ENCODE measurements at regions not wholly inside any gene's neighbourhood (a gene's known extent, or its start where the extent isn't known, plus 50 kb on each side); places are given as distances from the start of the nearest gene placed in this dataset.

DNA sequence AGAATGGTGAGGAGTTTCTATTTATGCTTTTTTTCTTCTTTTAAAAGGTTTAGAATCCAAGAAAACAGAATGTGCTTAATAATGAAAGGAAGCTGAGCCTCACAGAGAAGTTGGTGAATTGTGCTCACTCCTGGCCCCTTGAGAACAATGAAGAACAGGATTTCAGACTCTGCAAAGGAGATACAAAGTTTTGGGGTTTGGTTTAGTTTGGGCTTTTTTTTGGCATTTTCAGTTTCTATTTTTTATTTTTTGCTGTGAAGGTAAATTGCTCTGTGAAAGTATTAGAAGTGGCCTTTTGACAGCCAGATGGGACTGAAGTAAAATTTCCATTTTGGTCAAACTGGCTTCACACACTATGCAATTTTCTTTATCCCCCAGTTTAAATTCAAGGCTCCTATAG lies 247.3 kb upstream of the GYPC start:
- TF ChIP-seq CTCF (IDR thresholded peaks at IDR 0.05): no peak
- intact Hi-C loops (cut with DNase I): no loop called here
- Histone ChIP-seq H3K27me3 (ENCODE audit: low read depth) (no peaks in the 10 kb centered on the region), H3K4me3 (no peak overlapping the region), H3K36me3 (no peaks in the 10 kb centered on the region), H3K9me3 (no peaks in the 10 kb centered on the region), H3K4me1 (no peaks in the 10 kb centered on the region), H3K27ac (no peak overlapping the region)
- ATAC-seq (no peak), DNase-seq (no peak)

DNA sequence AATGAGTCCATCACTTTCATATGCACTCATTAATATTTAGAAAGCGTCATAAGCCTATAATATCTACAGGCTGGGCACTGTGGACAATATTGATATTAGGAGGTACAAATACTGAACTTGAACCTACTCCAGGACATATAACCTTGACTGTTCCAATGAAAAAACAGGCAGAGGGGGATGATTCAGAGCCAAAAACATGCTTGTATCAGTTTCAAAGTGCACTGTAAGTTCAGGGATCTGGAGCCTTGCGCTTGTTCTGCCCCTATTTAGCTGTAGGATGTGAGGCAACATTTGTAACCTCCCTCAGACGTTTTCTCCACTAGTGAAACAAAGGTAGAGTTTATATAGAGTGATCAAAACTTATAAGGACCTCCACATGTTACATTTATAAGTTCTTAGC lies 246.1 kb upstream of the GYPC start:
- DNase-seq (no peak), ATAC-seq (no peak)
- intact Hi-C loops (cut with DNase I): no loop called here
- H3K9me3 ChIP-seq: no peaks in the 10 kb centered on the region
- H3K36me3 ChIP-seq: no peaks in the 10 kb centered on the region
- no peak overlapping the region for H3K27ac ChIP-seq
- H3K4me1 ChIP-seq: no peaks in the 10 kb centered on the region
- H3K27me3 ChIP-seq (ENCODE audit: low read depth): no peaks in the 10 kb centered on the region
- no peak for TF ChIP-seq CTCF (IDR thresholded peaks at IDR 0.05)
- H3K4me3 ChIP-seq: no peak overlapping the region

GRCh38 chr2:126413079-126413478 lies 242.9 kb upstream of the GYPC start:
- TF ChIP-seq CTCF (IDR thresholded peaks at IDR 0.05): no peak
- ATAC-seq: no peak

GRCh38 chr2:126419403-126419802 lies 236.6 kb upstream of the GYPC start:
- intact Hi-C loops (cut with DNase I): no loop called here
- H3K36me3 ChIP-seq: no peaks in the 10 kb centered on the region
- TF ChIP-seq CTCF (IDR thresholded peaks at IDR 0.05): no peak
- DNase-seq (no peak), ATAC-seq (no peak)
- no peak overlapping the region for H3K27ac ChIP-seq
- H3K4me3 ChIP-seq: no peak overlapping the region
- no peaks in the 10 kb centered on the region for H3K4me1 ChIP-seq
- peaks cover 19% of the 10 kb centered on the region for H3K9me3 ChIP-seq
- H3K27me3 ChIP-seq (ENCODE audit: low read depth): no peaks in the 10 kb centered on the region

More at GRCh38 chr2:126413079-126413478, 242.9 kb upstream of the GYPC start:
- H3K4me3 ChIP-seq: no peak overlapping the region
- H3K27me3 ChIP-seq (ENCODE audit: low read depth): no peaks in the 10 kb centered on the region
- DNase-seq: no peak
- no peak overlapping the region for H3K27ac ChIP-seq
- H3K9me3 ChIP-seq: peaks cover under 1% of the 10 kb centered on the region
- no peaks in the 10 kb centered on the region for H3K4me1 ChIP-seq
- H3K36me3 ChIP-seq: no peaks in the 10 kb centered on the region
- intact Hi-C loops (cut with DNase I): no loop called here

- Histone ChIP-seq H3K27ac (no peak overlapping the region), H3K27me3 (ENCODE audit: low read depth) (no peaks in the 10 kb centered on the region), H3K36me3 (no peaks in the 10 kb centered on the region), H3K4me1 (no peaks in the 10 kb centered on the region), H3K9me3 (no peaks in the 10 kb centered on the region), H3K4me3 (no peak overlapping the region)
- intact Hi-C loops (cut with DNase I): no loop called here
- DNase-seq: no peak
- no peak for TF ChIP-seq CTCF (IDR thresholded peaks at IDR 0.05)
- ATAC-seq: no peak
These were observed 230.0 kb upstream of the GYPC start for GRCh38 chr2:126425943-126426342.

- no peak overlapping the region for H3K4me3 ChIP-seq
- H3K27me3 ChIP-seq (ENCODE audit: low read depth): no peaks in the 10 kb centered on the region
- H3K4me1 ChIP-seq: no peaks in the 10 kb centered on the region
- H3K9me3 ChIP-seq: no peaks in the 10 kb centered on the region
- H3K36me3 ChIP-seq: no peaks in the 10 kb centered on the region
- H3K27ac ChIP-seq: no peak overlapping the region
- ATAC-seq: no peak
- TF ChIP-seq CTCF (IDR thresholded peaks at IDR 0.05): no peak
- DNase-seq: no peak
- intact Hi-C loops (cut with DNase I): no loop called here
These were observed 226.9 kb upstream of the GYPC start for GRCh38 chr2:126429103-126429502.
